ENCODE measurements at regions not wholly inside any gene's neighbourhood (a gene's known extent, or its start where the extent isn't known, plus 50 kb on each side); places are given as distances from the start of the nearest gene placed in this dataset.

DNA sequence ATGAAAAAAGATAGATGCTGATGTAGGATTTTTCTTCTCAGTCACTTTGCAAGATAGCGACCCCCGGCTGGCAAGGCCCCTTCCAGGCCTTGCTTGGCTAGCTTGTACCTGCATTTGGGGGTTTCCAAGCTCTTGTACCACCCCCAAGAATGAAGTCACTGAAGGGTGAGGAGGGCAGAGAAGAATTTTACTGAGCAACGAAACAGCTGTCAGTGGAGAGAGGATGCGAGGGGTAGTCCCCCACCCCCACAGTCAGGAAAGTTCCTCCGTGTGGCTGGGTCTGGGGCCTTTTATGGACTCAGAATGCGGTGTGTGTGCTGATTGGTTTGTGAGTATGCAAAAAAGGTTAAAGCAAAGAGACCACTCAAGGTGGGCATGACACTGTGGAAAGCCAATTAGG is 382.0 kb downstream of the GPD2 start:
- H3F3A ChIP-seq (ENCODE audit: insufficient read depth) = no peaks in the 10 kb centered on the region
- H3K9me2 ChIP-seq (replicated peaks; ENCODE audit: insufficient read depth, low read length) = no peaks in the 10 kb centered on the region
- H3K4me3 ChIP-seq (ENCODE audit: insufficient read depth, low read length, poor library complexity, severe bottlenecking) = no peak overlapping the region
- H3K36me3 ChIP-seq (ENCODE audit: low read length) = no peaks in the 10 kb centered on the region
- H3K27me3 ChIP-seq (ENCODE audit: low read length) = no peaks in the 10 kb centered on the region
- no peak overlapping the region for H3K27ac ChIP-seq (ENCODE audit: low read depth, low read length)
- H4K20me1 ChIP-seq (ENCODE audit: low read depth, low read length) = no peaks in the 10 kb centered on the region
- H3K9ac ChIP-seq (ENCODE audit: low read length) = no peak overlapping the region
- no peaks in the 10 kb centered on the region for H3K9me3 ChIP-seq (ENCODE audit: insufficient read depth, low read length)
- TF ChIP-seq, protein P1, sequence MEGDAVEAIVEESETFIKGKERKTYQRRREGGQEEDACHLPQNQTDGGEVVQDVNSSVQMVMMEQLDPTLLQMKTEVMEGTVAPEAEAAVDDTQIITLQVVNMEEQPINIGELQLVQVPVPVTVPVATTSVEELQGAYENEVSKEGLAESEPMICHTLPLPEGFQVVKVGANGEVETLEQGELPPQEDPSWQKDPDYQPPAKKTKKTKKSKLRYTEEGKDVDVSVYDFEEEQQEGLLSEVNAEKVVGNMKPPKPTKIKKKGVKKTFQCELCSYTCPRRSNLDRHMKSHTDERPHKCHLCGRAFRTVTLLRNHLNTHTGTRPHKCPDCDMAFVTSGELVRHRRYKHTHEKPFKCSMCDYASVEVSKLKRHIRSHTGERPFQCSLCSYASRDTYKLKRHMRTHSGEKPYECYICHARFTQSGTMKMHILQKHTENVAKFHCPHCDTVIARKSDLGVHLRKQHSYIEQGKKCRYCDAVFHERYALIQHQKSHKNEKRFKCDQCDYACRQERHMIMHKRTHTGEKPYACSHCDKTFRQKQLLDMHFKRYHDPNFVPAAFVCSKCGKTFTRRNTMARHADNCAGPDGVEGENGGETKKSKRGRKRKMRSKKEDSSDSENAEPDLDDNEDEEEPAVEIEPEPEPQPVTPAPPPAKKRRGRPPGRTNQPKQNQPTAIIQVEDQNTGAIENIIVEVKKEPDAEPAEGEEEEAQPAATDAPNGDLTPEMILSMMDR (IDR thresholded peaks at IDR 0.05; ENCODE audit: insufficient read depth, low read length, poor library complexity, severe bottlenecking) = no peak
- TF ChIP-seq EZH2phosphoT487 (conservative IDR thresholded peaks at IDR 0.05; ENCODE audit: low read length) = no peak
- no peak overlapping the region for H2AFZ ChIP-seq (ENCODE audit: low read depth, low read length, severe bottlenecking)
- no peak overlapping the region for H3K4me2 ChIP-seq (ENCODE audit: low read depth, low read length, poor library complexity, severe bottlenecking)
- no peaks in the 10 kb centered on the region for H3K79me2 ChIP-seq (ENCODE audit: insufficient read depth, low read length)

DNA sequence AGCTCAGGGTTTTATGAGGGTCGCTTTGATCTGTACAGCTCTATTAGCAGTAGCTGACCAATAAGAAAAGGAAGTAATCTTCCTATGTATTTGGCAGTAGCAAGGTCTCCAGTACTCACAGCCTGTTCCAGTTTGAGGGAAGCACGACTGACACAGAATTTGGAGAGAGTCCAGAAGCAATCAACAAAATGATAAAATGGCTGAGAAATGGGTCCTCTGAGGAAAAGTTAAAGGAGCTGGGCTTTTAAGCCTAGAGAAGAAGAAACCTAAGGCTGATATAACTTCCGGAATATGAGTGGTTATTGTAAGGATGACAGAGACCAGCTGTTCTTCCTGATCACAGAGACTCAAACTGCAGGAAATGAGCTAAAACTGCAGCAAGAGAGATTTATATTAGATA is 382.8 kb downstream of the GPD2 start:
- no peaks in the 10 kb centered on the region for H3K27me3 ChIP-seq (ENCODE audit: low read length)
- H2AFZ ChIP-seq (ENCODE audit: low read depth, low read length, severe bottlenecking) = no peak overlapping the region
- H4K20me1 ChIP-seq (ENCODE audit: low read depth, low read length) = no peaks in the 10 kb centered on the region
- no peaks in the 10 kb centered on the region for H3K79me2 ChIP-seq (ENCODE audit: insufficient read depth, low read length)
- no peak overlapping the region for H3K4me3 ChIP-seq (ENCODE audit: insufficient read depth, low read length, poor library complexity, severe bottlenecking)
- no peaks in the 10 kb centered on the region for H3F3A ChIP-seq (ENCODE audit: insufficient read depth)
- H3K9ac ChIP-seq (ENCODE audit: low read length) = no peak overlapping the region
- no peaks in the 10 kb centered on the region for H3K9me2 ChIP-seq (replicated peaks; ENCODE audit: insufficient read depth, low read length)
- no peak overlapping the region for H3K4me2 ChIP-seq (ENCODE audit: low read depth, low read length, poor library complexity, severe bottlenecking)
- no peaks in the 10 kb centered on the region for H3K36me3 ChIP-seq (ENCODE audit: low read length)
- no peaks in the 10 kb centered on the region for H3K9me3 ChIP-seq (ENCODE audit: insufficient read depth, low read length)
- no peak for TF ChIP-seq EZH2phosphoT487 (conservative IDR thresholded peaks at IDR 0.05; ENCODE audit: low read length)
- TF ChIP-seq, protein P1 (IDR thresholded peaks at IDR 0.05; ENCODE audit: insufficient read depth, low read length, poor library complexity, severe bottlenecking) = no peak
- no peak overlapping the region for H3K27ac ChIP-seq (ENCODE audit: low read depth, low read length)

GRCh38 chr2:156826341-156826933 is 390.3 kb downstream of the GPD2 start:
- Histone ChIP-seq H3K27ac (ENCODE audit: low read depth, low read length) (no peak overlapping the region), H3K79me2 (ENCODE audit: insufficient read depth, low read length) (no peaks in the 10 kb centered on the region), H3K9me2 (replicated peaks; ENCODE audit: insufficient read depth, low read length) (no peaks in the 10 kb centered on the region), H3K36me3 (ENCODE audit: low read length) (no peaks in the 10 kb centered on the region), H3K4me3 (ENCODE audit: insufficient read depth, low read length, poor library complexity, severe bottlenecking) (no peak overlapping the region), H3K27me3 (ENCODE audit: low read length) (no peaks in the 10 kb centered on the region), H2AFZ (ENCODE audit: low read depth, low read length, severe bottlenecking) (no peak overlapping the region), H3K4me2 (ENCODE audit: low read depth, low read length, poor library complexity, severe bottlenecking) (no peak overlapping the region), H3F3A (ENCODE audit: insufficient read depth) (no peaks in the 10 kb centered on the region), H3K9me3 (ENCODE audit: insufficient read depth, low read length) (no peaks in the 10 kb centered on the region), H3K9ac (ENCODE audit: low read length) (no peak overlapping the region), H4K20me1 (ENCODE audit: low read depth, low read length) (no peaks in the 10 kb centered on the region)
- TF ChIP-seq, protein P1 (IDR thresholded peaks at IDR 0.05; ENCODE audit: insufficient read depth, low read length, poor library complexity, severe bottlenecking) = no peak
- TF ChIP-seq EZH2phosphoT487 (conservative IDR thresholded peaks at IDR 0.05; ENCODE audit: low read length) = no peak

All from SU-DHL-6 (cell line).